H9 (cell line): ENCODE measurements at regions not wholly inside any gene's neighbourhood (a gene's known extent, or its start where the extent isn't known, plus 50 kb on each side); places are given as distances from the start of the nearest gene placed in this dataset.

ENCODE experiments used
- DNase-seq: peaks from one replicate; pipeline ENCODE4 v3.0.0-alpha.2; 2017
- H2AFZ ChIP-seq: one replicate; pipeline ENCODE4 v1.6.1; 2013; ENCODE audit warnings: mild to moderate bottlenecking, low read length, control low read depth, moderate library complexity
- H2AK5ac ChIP-seq: 2 replicates; pipeline ENCODE4 v1.6.1; 2013; ENCODE audit warnings: low read length, control low read depth, mixed read lengths; ENCODE audit not compliant: insufficient read length
- H2BK120ac ChIP-seq: one replicate; pipeline ENCODE4 v1.6.1; 2013; ENCODE audit warnings: low read depth, mild to moderate bottlenecking, low read length, control low read depth, inconsistent platforms; ENCODE audit not compliant: poor library complexity, severe bottlenecking
- H2BK12ac ChIP-seq: 2 replicates; pipeline ENCODE4 v1.6.1; 2013; ENCODE audit warnings: low read length, control low read depth, mixed read lengths, low read depth; ENCODE audit not compliant: insufficient read length
- H2BK15ac ChIP-seq: 2 replicates; pipeline ENCODE4 v1.6.1; 2013; ENCODE audit warnings: low read depth, low read length, control low read depth
- H2BK20ac ChIP-seq: one replicate; pipeline ENCODE4 v1.6.1; 2013; ENCODE audit warnings: low read depth, mild to moderate bottlenecking, low read length, control low read depth, inconsistent platforms; ENCODE audit not compliant: poor library complexity, severe bottlenecking
- H2BK5ac ChIP-seq: 2 replicates; pipeline ENCODE4 v1.6.1; 2013; ENCODE audit warnings: low read length, control low read depth, mixed read lengths; ENCODE audit not compliant: insufficient read length
- H3K14ac ChIP-seq: 2 replicates; pipeline ENCODE4 v1.6.1; 2013; ENCODE audit warnings: low read length, control low read depth; ENCODE audit not compliant: insufficient read depth
- H3K18ac ChIP-seq: 2 replicates; pipeline ENCODE4 v1.6.1; 2013; ENCODE audit warnings: low read depth, mild to moderate bottlenecking, mixed read lengths, low read length, control low read depth; ENCODE audit not compliant: insufficient read length
- H3K23ac ChIP-seq: 2 replicates; pipeline ENCODE4 v1.6.1; 2013; ENCODE audit warnings: low read length, control low read depth, mixed read lengths, low read depth; ENCODE audit not compliant: insufficient read length
- H3K23me2 ChIP-seq: 2 replicates; pipeline ENCODE4 v1.6.1; 2013; ENCODE audit warnings: low read depth, mild to moderate bottlenecking, mixed read lengths, low read length, control low read depth; ENCODE audit not compliant: insufficient read length, poor library complexity, severe bottlenecking
- H3K27ac ChIP-seq: 2 replicates; pipeline ENCODE4 v1.5.1; 2013; ENCODE audit warnings: low read length, control low read depth, mixed read lengths, low read depth; ENCODE audit not compliant: insufficient read length
- H3K27me3 ChIP-seq: 2 replicates; pipeline ENCODE4 v1.6.1; 2013; ENCODE audit warnings: low read length, control low read depth, inconsistent platforms; ENCODE audit not compliant: insufficient read depth
- H3K4ac ChIP-seq: 2 replicates; pipeline ENCODE4 v1.6.1; 2013; ENCODE audit warnings: low read depth, mild to moderate bottlenecking, control low read depth, inconsistent platforms, low read length, moderate library complexity
- H3K4me1 ChIP-seq: 2 replicates; pipeline ENCODE4 v1.6.1; 2013; ENCODE audit warnings: low read length, control low read depth, inconsistent platforms; ENCODE audit not compliant: insufficient read depth
- H3K4me2 ChIP-seq: 2 replicates; pipeline ENCODE4 v1.6.1; 2013; ENCODE audit warnings: low read length, control low read depth, mixed read lengths; ENCODE audit not compliant: insufficient read length, insufficient read depth
- H3K56ac ChIP-seq: 2 replicates; pipeline ENCODE4 v1.6.1; 2013; ENCODE audit warnings: low read depth, mild to moderate bottlenecking, mixed read lengths, low read length, control low read depth; ENCODE audit not compliant: insufficient read length
- H3K79me1 ChIP-seq: 2 replicates; pipeline ENCODE4 v1.6.1; 2013; ENCODE audit warnings: low read depth, mild to moderate bottlenecking, moderate library complexity, low read length, control low read depth, inconsistent platforms; ENCODE audit not compliant: insufficient read depth, poor library complexity, severe bottlenecking
- H3K79me2 ChIP-seq: 2 replicates; pipeline ENCODE4 v1.6.1; 2013; ENCODE audit warnings: low read length, control low read depth, inconsistent platforms; ENCODE audit not compliant: insufficient read depth
- H3K9ac ChIP-seq: 2 replicates; pipeline ENCODE4 v1.6.1; 2013; ENCODE audit warnings: low read length, control low read depth, mixed read lengths; ENCODE audit not compliant: insufficient read length; ENCODE audit errors: extremely low read depth
- H3K9me3 ChIP-seq: one replicate; pipeline ENCODE4 v1.6.1; 2013; ENCODE audit warnings: low read depth, low read length, inconsistent platforms; ENCODE audit not compliant: control insufficient read depth
- H3T11ph ChIP-seq: one replicate; pipeline ENCODE4 v1.6.1; 2013; ENCODE audit warnings: mild to moderate bottlenecking, low read length, control low read depth, inconsistent platforms
- H4K20me1 ChIP-seq: one replicate; pipeline ENCODE4 v1.6.1; 2013; ENCODE audit not compliant: control insufficient read depth, insufficient read length, insufficient read depth
- H4K5ac ChIP-seq: 2 replicates; pipeline ENCODE4 v1.6.1; 2013; ENCODE audit warnings: low read depth, mild to moderate bottlenecking, mixed read lengths, low read length, control low read depth; ENCODE audit not compliant: insufficient read length
- H4K8ac ChIP-seq: replicated peaks from 2 replicates; pipeline ENCODE4 v1.6.1; 2013; ENCODE audit warnings: low read length, control low read depth, mixed read lengths, low read depth; ENCODE audit not compliant: insufficient read length
- H4K91ac ChIP-seq: 2 replicates; pipeline ENCODE4 v1.6.1; 2013; ENCODE audit warnings: low read depth, mild to moderate bottlenecking, moderate library complexity, mixed read lengths, low read length, control low read depth; ENCODE audit not compliant: insufficient read length
- H3K27ac Mint-ChIP-seq, 3 experiments: 2 replicates in 2 of 3; 3 replicates in 1 of 3; pipeline ENCODE4 v1.8.0; 2020 to 2021; ENCODE audit warnings: mixed read lengths in 3 of 3, mild to moderate bottlenecking in 1 of 3, moderate library complexity in 1 of 3
- H3K27me3 Mint-ChIP-seq: 2 replicates; pipeline ENCODE4 v1.8.0; 2021; ENCODE audit warnings: low read depth, mild to moderate bottlenecking, moderate library complexity, mixed read lengths
- H3K36me3 Mint-ChIP-seq, 3 experiments: 2 replicates in 2 of 3; 3 replicates in 1 of 3; pipeline ENCODE4 v1.8.0; 2020 to 2021; ENCODE audit warnings: low read depth in 3 of 3, mixed read lengths in 3 of 3; ENCODE audit not compliant: insufficient read depth in 1 of 3
- H3K4me1 Mint-ChIP-seq, 2 experiments: 2 replicates each; pipeline ENCODE4 v1.8.0; 2020; ENCODE audit warnings: mixed read lengths in 2 of 2
- H3K4me3 Mint-ChIP-seq, 2 experiments: 2 replicates in 1 of 2; 3 replicates in 1 of 2; pipeline ENCODE4 v1.8.0; 2020 to 2021; ENCODE audit warnings: mild to moderate bottlenecking in 2 of 2, mixed read lengths in 2 of 2, moderate library complexity in 1 of 2
- H3K9me3 Mint-ChIP-seq, 2 experiments: 2 replicates in 1 of 2; 3 replicates in 1 of 2; pipeline ENCODE4 v1.8.0; 2020; ENCODE audit warnings: mild to moderate bottlenecking in 2 of 2, mixed read lengths in 2 of 2, moderate library complexity in 1 of 2
- WGBS: extraction: QIAGEN DNeasy Blood & Tissue Kit; methylation state at CpG from one replicate; pipeline ENCODE4 v1.1.7; 2013; ENCODE audit warnings: missing lambda C conversion rate, low lambda C conversion rate, mixed read lengths; ENCODE audit not compliant: insufficient read length; ENCODE audit errors: extremely low coverage; 5-methylcytosine and 5-hydroxymethylcytosine counted together
- TF ChIP-seq, protein P1 (sequence below): fragments of 200-600 bp; sonication (generic); conservative IDR thresholded peaks from 3 replicates; pipeline ENCODE4 v1.8.0; 2021; ENCODE audit warnings: antibody characterized with exemption, mild to moderate bottlenecking

GRCh38 chr15:96264801-96265515, 65.5 kb upstream of the NR2F2 start:
- no peaks in the 10 kb centered on the region for H3K27me3 Mint-ChIP-seq
- Histone ChIP-seq H2AK5ac (no peak overlapping the region), H2BK20ac (no peak overlapping the region), H3T11ph (no peak overlapping the region), H4K20me1 (no peaks in the 10 kb centered on the region), H2BK5ac (no peak overlapping the region), H2BK15ac (no peak overlapping the region), H3K23ac (no peak overlapping the region), H3K27ac (no peak overlapping the region), H2BK120ac (no peak overlapping the region), H3K79me1 (no peaks in the 10 kb centered on the region), H3K56ac (no peak overlapping the region), H3K79me2 (no peaks in the 10 kb centered on the region), H3K14ac (no peak overlapping the region), H3K4me2 (no peak overlapping the region), H3K4ac (no peak overlapping the region), H2AFZ (no peak overlapping the region), H4K5ac (no peak overlapping the region), H3K18ac (no peak overlapping the region), H3K9ac (no peak overlapping the region), H3K27me3 (no peaks in the 10 kb centered on the region), H3K9me3 (no peaks in the 10 kb centered on the region), H4K8ac (no peak overlapping the region), H4K91ac (no peak overlapping the region), H2BK12ac (no peak overlapping the region), H3K23me2 (no peaks in the 10 kb centered on the region), H3K4me1 (peaks cover 2% of the 10 kb centered on the region; the same call in 1 of the 2 replicates)
- no peak overlapping the region for H3K4me3 Mint-ChIP-seq
- no peaks in the 10 kb centered on the region for H3K36me3 Mint-ChIP-seq
- TF ChIP-seq, protein P1, sequence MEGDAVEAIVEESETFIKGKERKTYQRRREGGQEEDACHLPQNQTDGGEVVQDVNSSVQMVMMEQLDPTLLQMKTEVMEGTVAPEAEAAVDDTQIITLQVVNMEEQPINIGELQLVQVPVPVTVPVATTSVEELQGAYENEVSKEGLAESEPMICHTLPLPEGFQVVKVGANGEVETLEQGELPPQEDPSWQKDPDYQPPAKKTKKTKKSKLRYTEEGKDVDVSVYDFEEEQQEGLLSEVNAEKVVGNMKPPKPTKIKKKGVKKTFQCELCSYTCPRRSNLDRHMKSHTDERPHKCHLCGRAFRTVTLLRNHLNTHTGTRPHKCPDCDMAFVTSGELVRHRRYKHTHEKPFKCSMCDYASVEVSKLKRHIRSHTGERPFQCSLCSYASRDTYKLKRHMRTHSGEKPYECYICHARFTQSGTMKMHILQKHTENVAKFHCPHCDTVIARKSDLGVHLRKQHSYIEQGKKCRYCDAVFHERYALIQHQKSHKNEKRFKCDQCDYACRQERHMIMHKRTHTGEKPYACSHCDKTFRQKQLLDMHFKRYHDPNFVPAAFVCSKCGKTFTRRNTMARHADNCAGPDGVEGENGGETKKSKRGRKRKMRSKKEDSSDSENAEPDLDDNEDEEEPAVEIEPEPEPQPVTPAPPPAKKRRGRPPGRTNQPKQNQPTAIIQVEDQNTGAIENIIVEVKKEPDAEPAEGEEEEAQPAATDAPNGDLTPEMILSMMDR: no peak
- WGBS: no CpG with 5 or more reads among the region's 8 CpGs
- no peak for DNase-seq
- peaks cover 22 to 38% of the 10 kb centered on the region in 2 experiments for H3K4me1 Mint-ChIP-seq
- H3K27ac Mint-ChIP-seq: no peak overlapping the region
- H3K9me3 Mint-ChIP-seq: no peaks in the 10 kb centered on the region
